ENCODE measurements at regions not wholly inside any gene's neighbourhood (a gene's known extent, or its start where the extent isn't known, plus 50 kb on each side); places are given as distances from the start of the nearest gene placed in this dataset.

DNA sequence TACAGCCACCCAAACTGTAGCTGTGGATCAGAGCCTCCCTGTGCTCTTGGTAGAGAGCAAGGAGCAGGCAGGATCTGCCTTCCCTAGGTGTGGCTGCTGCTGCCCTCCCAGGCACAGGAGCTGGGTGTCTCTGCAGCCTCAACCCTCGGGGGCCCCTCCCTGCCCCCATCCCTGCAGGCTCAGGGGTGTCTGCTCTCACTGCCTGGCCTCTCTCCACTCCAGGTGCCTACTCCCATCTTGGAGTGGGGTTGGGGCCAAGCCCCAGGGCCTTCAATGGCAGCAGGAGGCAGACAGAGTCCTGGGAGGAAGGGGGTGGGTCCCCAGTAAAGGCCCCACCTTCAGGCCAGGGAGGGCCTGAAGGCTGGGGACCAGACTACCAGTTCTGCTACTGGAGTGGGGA is 189.7 kb upstream of the OSR1 start:
- H3K4me3 ChIP-seq (ENCODE audit: low read length): no peak overlapping the region
- no peak for DNase-seq (ENCODE audit: low read depth, low spot score)

DNA sequence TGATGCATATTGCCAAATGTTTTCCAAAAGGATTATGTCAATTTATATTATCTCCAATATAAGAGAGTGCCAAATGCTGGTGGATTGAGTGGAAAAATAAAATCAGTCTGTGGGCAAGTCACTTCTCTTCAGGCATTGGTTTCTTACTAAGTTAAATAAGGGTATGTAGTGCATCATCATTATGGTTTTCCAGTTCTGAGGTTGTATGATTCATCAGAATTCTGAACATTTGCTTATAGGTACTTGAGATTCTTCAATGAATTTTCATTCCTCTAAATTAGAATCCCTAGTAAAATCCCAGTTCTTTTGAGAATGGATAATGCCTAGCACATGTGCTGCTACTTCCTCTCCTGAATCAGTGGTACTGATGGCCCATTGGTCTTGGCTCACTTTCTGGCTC is 188.9 kb upstream of the OSR1 start:
- DNase-seq (ENCODE audit: low read depth, low spot score): no peak
- no peak overlapping the region for H3K4me3 ChIP-seq (ENCODE audit: low read length)

DNA sequence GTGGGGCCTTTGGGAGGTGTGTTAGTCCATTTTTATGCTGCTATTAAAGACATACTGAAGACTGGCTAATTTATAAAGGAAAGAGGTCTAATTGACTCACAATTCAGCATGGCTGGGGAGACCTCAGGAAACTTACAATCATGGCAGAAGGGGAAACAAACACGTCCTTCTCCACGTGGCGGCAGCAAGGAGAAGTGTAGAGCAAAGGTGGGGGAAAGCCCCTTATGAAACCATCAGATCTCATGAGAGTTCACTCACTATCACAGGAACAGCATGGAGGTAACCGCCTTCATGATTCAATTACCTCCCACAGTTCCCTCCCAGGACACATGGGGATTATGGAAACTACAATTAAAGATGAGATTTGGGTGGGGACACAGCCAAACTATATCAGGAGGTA is 187.1 kb upstream of the OSR1 start:
- H3K4me3 ChIP-seq (ENCODE audit: low read length): no peak overlapping the region
- no peak for DNase-seq (ENCODE audit: low read depth, low spot score)

DNA sequence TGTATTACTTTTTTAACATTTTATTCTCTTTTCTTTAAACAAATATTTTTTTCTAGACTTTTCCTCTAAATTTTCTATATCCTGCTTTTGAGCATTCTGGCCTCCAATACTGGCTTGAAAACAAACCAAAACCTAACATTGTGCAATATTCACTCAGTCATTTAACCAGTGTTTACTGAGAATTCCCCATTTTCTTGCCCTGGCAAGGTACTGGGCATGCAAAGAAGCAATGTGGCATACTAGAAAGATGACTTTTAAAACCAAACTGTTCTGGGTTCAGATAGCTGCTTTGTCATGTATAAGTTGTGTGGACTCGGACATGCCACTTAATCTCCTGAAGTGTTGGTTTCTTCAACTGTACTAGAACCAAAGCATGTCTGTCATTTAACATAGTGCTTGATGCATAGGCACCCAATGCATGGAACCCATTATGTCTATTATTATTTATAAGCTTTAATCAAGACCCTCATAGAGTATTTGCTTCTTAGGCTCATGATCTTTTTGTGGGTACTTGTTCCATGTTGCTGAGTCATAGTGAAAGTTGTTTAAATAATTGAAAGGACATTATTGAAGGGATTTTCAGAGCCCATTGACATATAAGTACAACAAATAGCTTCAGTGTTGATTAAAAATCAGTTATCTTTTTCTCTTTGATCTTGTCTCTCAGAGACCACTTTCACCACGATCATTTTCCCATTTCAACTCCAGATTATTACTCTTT is 185.4 kb upstream of the OSR1 start:
- H3K4me3 ChIP-seq (ENCODE audit: low read length): no peak overlapping the region
- DNase-seq (ENCODE audit: low read depth, low spot score): no peak

DNA sequence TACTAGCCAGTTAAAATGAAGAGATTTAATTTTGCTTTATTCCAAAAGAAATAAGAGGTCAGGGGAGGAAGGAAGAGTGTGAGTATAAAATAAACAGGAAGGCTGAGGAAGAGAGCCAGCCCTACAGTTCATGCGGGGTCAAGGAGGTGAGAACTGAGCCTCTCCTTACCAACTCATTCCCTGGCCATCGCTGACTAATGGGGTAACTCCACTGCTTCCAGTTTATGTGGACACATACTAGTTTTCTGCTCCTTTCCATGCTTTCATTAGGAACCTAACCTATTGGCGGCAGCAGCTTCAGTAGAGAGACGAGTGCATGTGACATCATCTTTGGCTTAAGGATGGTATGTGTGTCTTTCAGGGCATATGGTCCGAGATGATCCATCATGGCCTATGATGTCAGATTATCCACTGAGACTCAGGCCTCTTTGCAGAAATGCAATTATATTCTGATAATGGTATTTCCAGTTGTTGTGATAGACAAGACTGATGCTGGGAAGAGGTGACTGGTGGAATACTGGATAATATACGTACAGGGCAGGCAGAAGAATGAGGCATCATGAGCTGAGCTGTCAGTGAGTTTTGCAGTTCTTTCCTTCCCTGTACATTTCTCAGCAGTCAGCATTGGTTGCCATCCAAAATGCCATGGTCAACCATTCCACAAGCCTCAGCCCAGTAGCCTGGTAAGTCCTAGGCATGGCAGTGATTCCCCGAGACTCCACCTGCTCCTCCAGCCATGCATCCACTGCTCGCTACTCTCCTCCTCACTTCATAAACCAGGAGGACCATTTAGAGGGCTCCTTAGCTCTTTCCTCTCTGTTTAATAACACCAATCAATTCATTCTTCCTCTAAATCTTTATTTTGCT is 184.6 kb upstream of the OSR1 start:
- no peak for DNase-seq (ENCODE audit: low read depth, low spot score)
- H3K4me3 ChIP-seq (ENCODE audit: low read length): no peak overlapping the region

DNA sequence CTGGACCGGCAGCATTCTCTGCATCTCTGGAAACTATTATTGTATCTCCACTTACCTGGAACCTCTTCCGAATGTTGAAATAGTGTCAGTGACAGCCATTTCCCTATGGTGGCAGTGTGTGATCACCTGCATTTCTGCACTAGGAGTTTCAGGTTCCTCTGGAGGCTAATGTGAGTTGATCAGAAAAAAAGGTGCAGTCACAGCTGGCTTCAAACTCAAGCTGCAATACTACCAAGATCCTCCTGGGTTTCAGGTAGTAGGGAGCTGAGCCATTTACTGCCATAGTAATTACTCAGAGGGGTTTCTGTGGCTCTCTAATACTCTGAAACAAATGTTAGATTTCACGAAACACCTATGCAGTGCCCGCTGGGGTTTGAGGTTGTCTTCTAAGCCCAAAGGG is 183.5 kb upstream of the OSR1 start:
- DNase-seq (ENCODE audit: low read depth, low spot score): no peak
- H3K4me3 ChIP-seq (ENCODE audit: low read length): no peak overlapping the region

DNA sequence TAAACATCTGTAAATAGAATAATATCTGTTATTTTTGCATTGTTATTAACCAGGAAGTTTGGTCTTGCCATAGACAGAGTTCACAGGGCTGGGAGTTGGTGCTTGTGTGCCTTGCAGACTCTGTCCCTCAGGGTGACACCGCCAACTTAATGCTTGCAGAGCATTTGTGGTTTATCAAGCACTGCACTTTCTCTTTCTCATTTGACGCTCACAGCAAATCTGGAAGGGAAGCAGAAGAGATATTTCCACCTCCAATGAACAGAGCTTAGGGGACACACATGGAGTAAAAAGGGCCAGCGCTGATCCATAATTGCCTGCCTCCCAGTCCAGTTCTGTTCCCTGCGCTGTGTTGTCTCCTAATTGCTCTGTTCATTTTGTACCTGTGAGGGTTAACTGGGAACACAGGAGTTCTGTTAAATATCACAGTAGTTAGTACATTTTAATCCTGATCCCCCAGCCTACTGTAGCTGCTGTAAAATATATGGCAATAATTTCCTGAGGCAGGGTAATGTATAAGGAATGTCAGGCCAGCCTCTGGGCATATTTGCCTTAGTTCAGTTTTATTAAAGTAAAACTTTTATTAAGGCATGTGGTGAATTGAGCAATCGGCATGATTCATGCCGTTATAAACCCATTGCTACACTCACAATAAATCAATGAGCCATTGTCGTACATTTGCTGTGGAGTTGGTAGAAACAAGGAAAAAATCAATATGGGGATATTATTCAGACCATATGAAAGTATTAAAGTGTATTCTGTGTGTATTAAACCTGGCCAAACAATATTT is 182.5 kb upstream of the OSR1 start:
- H3K4me3 ChIP-seq (ENCODE audit: low read length): no peak overlapping the region
- DNase-seq (ENCODE audit: low read depth, low spot score): no peak

DNA sequence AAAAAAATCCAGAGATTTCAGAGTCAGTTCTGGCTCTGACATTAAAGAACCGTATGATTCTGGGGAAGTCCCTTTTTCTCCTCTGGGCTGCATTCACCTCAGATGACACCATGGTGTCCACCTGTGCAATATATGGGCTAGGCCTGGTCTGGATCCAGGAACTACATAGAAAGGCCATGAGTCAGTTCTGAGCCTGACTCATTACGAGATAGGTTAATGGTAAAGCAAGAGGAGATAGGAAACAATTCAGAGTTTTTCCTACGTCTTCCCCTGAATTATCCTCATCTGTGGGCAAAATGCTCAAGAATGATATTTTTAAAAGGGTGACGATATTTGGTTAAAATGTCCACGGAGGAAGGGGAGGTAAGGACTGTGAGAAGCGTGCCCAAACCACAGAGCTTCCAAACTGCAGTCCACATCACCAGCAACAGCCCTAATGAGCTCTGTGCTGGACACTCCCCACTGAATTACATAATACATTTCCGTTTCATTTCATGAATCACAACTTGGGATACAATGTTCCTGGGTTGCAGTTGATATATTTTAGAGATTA is 180.1 kb upstream of the OSR1 start:
- DNase-seq (ENCODE audit: low read depth, low spot score): no peak
- no peak overlapping the region for H3K4me3 ChIP-seq (ENCODE audit: low read length)

DNA sequence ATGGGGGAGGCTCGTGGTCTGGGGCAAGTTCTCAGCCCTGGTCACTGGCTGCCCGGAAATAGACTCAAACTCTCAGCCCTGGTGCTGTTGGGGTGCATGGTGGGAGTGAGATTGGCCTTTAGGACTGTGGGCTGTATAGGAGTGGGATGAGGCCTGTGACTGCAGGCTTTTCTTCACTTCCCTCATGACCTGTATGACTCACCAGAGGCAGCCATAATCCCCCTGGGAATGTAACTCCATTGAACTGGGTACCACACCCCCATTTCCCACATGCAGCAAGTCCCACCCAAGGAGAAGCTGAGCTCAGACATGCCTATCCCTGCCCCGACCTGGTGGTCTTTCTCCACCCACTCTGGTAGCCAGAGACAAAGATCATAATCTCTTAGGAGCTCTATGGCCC is 177.7 kb upstream of the OSR1 start:
- H3K4me3 ChIP-seq (ENCODE audit: low read length): no peak overlapping the region
- DNase-seq (ENCODE audit: low read depth, low spot score): no peak

DNA sequence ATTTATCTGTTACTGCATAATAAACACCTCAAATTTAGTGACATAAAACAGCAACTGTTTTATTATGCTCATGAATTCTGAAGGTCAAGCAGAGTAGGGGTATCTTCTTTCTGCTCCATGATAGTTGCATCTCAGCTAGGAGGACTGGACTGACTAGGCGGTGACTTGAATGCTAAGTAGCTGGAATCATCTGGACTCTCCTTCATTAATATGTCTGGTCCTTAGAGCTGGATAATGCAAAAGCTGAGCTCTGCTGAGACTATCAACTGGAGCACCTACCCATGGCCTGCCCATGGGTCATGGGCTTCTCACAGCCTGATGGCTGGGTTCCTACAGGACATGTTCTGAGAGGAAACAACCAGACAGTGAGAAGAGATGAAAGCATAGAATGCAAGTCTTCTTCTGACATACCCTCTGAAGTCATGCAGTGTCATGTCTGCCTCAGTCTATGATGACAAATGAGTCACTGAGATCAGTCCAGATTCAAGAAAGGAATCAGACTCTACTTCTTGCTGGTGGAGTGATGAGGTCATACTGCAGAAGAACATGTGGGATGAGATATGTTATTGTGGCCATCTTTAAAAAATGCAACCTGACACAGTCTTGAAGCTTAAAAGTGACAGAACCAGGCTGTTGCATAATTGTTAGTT is 174.2 kb upstream of the OSR1 start:
- no peak overlapping the region for H3K4me3 ChIP-seq (ENCODE audit: low read length)
- DNase-seq (ENCODE audit: low read depth, low spot score): no peak

DNA sequence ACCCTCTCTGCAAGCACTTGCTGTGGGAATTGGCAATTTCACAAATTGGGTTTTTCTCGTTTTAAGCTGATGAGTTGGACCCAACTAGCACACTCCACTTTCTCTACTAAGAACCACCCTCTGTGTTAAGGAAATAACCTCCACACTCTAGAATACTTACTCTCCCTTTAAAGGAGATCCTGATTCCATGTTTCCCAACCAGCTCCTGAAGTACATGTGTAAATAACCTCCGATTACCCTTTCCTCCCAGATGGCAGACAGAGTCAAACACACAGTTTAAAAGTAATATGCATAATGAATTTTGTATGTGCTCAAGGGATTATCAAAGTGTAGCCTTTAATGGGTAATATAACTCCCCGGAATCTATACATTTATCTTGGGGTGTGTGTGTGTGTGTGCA is 171.3 kb upstream of the OSR1 start:
- DNase-seq (ENCODE audit: low read depth, low spot score): no peak
- H3K4me3 ChIP-seq (ENCODE audit: low read length): no peak overlapping the region

DNA sequence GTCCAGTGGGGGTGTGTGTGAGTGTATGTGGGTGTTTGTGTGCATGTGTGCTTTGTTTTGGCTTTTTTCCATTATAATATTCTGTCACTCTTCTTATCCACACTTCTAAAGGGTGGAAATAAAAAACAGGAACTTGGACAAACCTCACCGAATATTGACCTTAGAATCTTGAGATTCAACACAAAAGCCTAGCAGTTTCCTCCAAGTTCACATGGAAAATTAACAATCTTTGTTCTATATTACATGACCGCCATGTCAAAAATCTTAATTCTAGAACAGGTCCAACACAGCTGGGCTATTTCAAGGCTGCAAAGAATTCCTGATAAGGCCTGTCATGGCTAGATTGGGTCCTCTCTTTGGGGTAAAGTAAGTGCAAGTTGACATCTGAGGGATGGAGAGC is 169.3 kb upstream of the OSR1 start:
- no peak for DNase-seq (ENCODE audit: low read depth, low spot score)
- no peak overlapping the region for H3K4me3 ChIP-seq (ENCODE audit: low read length)

DNA sequence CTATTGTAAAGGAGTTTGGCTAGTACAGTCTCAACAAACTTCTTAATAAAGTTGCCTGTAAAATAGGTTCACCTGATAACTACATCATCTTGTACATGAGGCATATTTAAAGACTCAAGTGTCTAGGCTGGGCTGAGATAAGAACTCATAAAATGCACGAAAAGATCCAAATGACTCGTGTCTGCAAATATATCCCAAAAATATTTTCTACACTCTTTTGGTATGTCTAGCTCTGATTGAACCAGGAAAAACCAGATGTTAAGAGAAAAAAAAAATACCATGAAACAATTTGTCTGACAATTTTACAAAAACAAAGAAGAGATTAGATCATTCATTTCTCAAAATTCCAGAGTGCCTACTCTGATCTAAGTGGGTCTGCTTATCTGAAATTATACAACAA is 166.9 kb upstream of the OSR1 start:
- no peak for DNase-seq (ENCODE audit: low read depth, low spot score)
- no peak overlapping the region for H3K4me3 ChIP-seq (ENCODE audit: low read length)

DNA sequence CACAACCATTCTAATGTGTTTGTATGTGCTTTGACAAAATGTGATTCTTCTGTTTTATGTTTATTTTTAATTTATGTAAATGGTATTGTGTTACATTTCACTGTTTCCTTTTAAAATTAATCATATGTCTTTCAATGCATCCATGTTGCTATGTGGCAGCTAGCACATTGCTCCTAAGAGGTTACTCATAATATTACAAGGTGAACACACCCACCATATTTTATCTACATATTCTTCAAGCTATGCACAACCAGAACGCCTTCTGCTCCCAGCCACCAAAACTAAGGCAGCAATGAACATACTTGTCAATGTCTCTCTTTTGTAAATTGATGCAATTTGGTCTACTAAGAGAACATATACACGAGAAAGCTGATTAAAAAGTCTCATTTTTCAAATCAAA is 160.6 kb upstream of the OSR1 start:
- no peak overlapping the region for H3K4me3 ChIP-seq (ENCODE audit: low read length)
- no peak for DNase-seq (ENCODE audit: low read depth, low spot score)

DNA sequence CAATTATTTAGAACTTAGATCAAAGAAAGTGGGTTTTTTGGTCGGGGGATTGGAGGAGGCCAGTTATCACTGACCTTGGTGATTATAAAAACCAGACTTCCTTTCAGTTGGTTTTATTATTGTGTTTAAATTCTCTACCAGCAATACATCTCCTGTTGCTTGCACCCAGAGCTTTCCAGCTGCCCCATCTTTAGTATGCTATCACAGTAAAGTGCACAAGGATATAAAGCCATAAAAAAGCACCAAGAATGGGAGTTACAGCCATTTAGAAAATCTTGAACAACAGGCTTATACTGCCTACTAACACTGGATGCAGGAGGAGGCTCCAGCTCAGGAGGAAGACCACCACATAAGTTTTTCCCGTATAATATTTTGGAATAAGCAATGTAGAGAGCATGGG is 148.7 kb upstream of the OSR1 start:
- no peak for DNase-seq (ENCODE audit: low read depth, low spot score)
- H3K4me3 ChIP-seq (ENCODE audit: low read length): no peak overlapping the region

DNA sequence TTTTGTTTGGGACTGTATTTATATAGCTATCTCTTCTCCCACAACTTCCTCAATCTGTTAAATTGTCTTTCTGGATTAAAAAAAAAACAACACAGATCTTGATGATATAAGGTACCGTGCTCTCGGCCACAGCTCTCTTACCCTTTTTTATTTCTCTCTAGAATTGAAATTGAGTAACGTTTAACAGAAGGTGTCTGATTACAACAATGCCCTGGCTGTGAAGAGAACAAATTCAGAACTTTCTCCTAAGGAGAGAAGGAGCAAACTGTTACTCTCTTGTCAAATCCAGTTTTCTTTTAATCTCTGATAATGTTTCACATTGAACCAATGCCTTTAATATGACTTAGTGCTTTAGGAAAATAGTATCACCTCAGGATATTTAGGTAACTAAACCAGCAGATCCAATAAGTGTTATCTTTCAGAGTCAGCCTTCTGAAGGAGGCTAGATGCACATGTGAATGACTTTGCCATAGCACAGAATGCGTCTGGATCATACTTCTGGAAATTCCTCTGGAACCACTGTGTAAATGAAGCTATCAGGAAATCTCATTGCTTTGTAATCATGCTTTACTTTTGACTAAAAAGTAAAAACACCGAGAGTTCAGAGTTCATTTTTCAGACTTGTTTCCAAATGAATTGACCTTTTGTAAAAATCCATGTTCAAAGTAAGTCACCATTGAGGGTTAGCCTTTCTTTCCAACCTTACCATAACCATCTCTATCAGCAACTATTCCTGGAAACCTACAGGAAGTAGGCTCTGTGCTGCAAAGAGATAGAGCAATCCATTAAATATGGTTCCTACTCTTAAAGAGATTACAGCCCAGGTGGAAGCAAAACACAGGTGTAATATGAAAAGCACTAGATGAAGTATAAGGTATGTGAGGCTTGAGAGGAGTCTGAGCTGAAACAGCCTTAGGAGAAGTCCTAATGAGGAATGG is 147.0 kb upstream of the OSR1 start:
- no peak overlapping the region for H3K4me3 ChIP-seq (ENCODE audit: low read length)
- DNase-seq (ENCODE audit: low read depth, low spot score): no peak

DNA sequence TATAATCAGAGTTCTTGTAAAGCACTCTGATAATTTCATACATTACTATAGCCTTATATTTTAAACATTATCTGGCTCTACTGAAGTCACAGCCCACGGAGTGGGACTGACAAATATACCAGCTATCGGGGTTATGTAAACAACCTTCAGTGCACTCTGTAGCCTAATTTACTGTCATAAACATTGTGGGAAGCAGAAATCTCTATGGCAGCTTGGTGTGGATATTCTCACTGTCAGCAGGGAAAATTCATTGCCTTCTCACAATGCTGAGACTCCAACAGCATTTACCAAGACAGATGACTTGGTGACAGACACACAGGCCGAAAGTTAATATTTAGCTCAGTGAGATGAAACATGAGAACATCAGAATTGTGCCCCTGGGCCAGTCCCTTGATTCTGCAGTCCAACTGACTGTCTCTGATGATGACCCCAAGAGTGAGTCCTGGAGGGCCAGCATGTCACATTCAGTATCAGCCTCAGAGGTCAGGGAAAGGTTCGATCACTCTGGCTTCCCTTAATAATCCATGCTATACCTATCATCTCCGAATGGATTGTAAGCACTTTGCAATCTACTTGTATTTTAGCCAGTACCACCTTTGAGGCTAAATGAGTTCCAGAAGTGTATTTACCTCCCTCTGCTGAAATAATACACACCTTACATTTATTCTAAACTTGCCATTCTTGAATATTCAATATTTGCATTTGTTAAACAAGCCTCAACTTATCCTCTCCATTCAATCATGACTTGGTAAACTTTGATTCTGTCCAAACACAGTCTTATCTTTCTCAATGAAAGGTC is 146.2 kb upstream of the OSR1 start:
- no peak overlapping the region for H3K4me3 ChIP-seq (ENCODE audit: low read length)
- DNase-seq (ENCODE audit: low read depth, low spot score): no peak

DNA sequence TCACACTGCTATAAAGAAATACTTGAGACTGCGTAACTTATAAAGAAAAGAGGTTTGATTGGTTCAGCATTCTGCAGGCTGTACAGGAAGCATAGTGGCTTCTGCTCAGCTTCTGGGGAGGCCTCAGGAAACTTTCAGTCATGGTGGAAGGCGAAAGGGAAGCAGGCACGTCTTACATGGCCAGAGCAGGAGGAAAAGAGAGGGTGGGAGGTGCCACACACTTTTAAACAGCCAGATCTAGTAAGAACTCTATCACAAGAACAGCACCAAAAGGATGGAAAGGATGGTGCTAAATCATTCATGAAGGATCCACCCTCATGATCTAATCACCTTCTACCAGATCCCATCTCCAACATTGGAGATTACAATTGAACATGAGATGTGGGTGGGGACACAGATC is 145.5 kb upstream of the OSR1 start:
- no peak for DNase-seq (ENCODE audit: low read depth, low spot score)
- no peak overlapping the region for H3K4me3 ChIP-seq (ENCODE audit: low read length)
